Activated T-helper 2 cell treated with anti-CD3 and anti-CD28 coated beads, Interferon-gamma antibody, Interleukin-2, Interleukin-4, amounts not matched to agents 10 μg/mL and 5 μg/mL and 100 μg/mL, durations not matched to agents 14 hours and 24 hours and 36 hours (primary cell): ENCODE measurements at regions not wholly inside any gene's neighbourhood (a gene's known extent, or its start where the extent isn't known, plus 50 kb on each side); places are given as distances from the start of the nearest gene placed in this dataset.

Experiments
- DNase-seq: peaks from one replicate; pipeline ENCODE4 v3.0.0; 2021; ENCODE audit warnings: low spot score
- H3K27ac Mint-ChIP-seq: one replicate; pipeline ENCODE4 v1.8.0; 2021; ENCODE audit warnings: mixed read lengths
- H3K27me3 Mint-ChIP-seq: one replicate; pipeline ENCODE4 v1.8.0; 2021; ENCODE audit warnings: low read depth, mixed read lengths
- H3K36me3 Mint-ChIP-seq: one replicate; pipeline ENCODE4 v1.8.0; 2021; ENCODE audit warnings: low read depth, mixed read lengths
- H3K4me1 Mint-ChIP-seq: one replicate; pipeline ENCODE4 v1.8.0; 2021; ENCODE audit warnings: low read depth, mixed read lengths
- H3K4me3 Mint-ChIP-seq: one replicate; pipeline ENCODE4 v1.8.0; 2021; ENCODE audit warnings: low read depth, mild to moderate bottlenecking, moderate library complexity, mixed read lengths
- H3K9me3 Mint-ChIP-seq: one replicate; pipeline ENCODE4 v1.8.0; 2021; ENCODE audit warnings: mixed read lengths
- intact Hi-C: fragments of 100-400 bp; cut with micrococcal nuclease; formaldehyde crosslinking; loops from one replicate; pipeline ENCODE4 v1.15.1; 2023

DNA sequence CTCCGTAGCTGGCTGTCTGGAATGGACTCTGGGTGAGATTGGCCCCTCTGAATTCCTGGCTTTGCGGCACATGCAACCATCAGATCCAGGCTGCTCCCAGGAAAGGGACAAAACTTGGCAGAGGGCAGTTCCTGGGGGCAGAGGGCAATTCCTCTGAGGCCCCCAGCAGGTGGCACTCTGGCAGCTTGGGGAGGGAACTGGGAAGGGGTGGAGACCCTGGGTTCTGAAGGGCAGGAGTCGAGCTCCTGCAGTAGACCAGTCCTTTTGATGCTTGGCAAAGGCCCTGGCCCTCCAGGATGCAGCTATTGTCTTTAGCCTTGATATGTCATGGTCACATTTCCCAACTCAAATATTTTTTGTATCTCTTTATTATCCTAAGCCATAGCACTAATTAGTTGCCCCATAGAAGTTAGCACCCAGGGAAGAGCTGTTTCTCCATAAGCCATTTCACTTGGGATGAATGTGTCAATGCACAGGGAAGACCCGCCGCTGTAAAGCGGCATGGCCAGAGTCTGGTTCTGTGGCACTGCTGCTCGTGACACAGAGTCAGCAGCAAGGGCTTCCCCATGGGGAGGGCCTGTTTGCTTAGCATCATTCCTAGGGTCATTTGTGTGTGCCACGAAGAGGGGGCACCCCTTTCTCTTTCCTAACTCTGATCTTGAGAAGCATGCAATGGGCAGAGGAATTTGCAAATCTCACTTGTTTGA lies 51.2 kb upstream of the CDK20 start:
- Mint-ChIP-seq H3K4me1 (no peaks in the 10 kb centered on the region), H3K27me3 (no peaks in the 10 kb centered on the region), H3K27ac (no peak overlapping the region), H3K4me3 (no peak overlapping the region), H3K9me3 (no peaks in the 10 kb centered on the region), H3K36me3 (no peaks in the 10 kb centered on the region)
- intact Hi-C loops: no loop called here
- no peak for DNase-seq

DNA sequence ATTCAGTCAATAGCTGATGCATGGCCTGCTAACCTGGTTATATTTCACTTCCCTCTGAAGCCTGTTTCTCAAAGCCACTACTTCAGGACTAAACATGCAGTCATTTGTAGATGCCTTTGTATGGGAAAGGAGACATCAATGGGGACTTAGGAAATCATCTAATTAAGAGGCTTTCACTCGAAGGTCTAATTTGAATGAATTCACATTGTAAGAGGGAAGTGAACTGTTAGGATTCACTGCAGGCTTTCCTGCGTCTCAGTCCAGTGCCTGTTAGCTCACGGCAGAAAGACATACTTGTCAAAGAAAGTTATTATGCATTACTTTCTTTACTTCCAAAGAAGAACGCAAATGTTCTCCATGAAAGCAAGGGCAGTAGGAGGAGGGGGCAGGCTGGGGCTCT lies 50.6 kb upstream of the CDK20 start:
- H3K36me3 Mint-ChIP-seq: no peaks in the 10 kb centered on the region
- no peak for DNase-seq
- no peaks in the 10 kb centered on the region for H3K4me1 Mint-ChIP-seq
- intact Hi-C loops: no loop called here
- no peak overlapping the region for H3K4me3 Mint-ChIP-seq
- no peaks in the 10 kb centered on the region for H3K9me3 Mint-ChIP-seq
- H3K27ac Mint-ChIP-seq: no peak overlapping the region
- no peaks in the 10 kb centered on the region for H3K27me3 Mint-ChIP-seq
